ENCODE measurements at regions not wholly inside any gene's neighbourhood (a gene's known extent, or its start where the extent isn't known, plus 50 kb on each side); places are given as distances from the start of the nearest gene placed in this dataset.

DNA sequence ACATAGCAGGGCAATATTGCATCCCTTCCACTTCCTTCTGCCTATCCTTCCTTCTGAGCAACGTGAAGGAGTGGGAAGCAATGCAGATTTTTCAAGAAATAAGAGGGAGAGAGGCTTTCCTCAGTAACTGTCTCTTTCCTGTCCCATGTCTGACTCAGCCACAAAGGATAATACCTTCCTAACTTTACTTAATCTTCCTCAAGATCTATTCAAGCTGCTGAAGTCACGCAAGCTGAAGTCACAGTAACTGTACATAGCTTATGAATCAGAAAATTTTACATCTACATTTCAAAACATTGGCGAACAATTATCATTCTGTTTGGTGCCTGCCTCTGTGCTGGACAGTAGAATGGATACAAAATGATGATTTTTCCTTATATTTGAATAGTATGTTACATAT lies 86.4 kb upstream of the POU3F2 start:
- TF ChIP-seq, protein P1, sequence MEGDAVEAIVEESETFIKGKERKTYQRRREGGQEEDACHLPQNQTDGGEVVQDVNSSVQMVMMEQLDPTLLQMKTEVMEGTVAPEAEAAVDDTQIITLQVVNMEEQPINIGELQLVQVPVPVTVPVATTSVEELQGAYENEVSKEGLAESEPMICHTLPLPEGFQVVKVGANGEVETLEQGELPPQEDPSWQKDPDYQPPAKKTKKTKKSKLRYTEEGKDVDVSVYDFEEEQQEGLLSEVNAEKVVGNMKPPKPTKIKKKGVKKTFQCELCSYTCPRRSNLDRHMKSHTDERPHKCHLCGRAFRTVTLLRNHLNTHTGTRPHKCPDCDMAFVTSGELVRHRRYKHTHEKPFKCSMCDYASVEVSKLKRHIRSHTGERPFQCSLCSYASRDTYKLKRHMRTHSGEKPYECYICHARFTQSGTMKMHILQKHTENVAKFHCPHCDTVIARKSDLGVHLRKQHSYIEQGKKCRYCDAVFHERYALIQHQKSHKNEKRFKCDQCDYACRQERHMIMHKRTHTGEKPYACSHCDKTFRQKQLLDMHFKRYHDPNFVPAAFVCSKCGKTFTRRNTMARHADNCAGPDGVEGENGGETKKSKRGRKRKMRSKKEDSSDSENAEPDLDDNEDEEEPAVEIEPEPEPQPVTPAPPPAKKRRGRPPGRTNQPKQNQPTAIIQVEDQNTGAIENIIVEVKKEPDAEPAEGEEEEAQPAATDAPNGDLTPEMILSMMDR (IDR thresholded peaks at IDR 0.05) = no peak
- TF ChIP-seq POLR2A (IDR thresholded peaks at IDR 0.05) = no peak
